ENCODE measurements at regions not wholly inside any gene's neighbourhood (a gene's known extent, or its start where the extent isn't known, plus 50 kb on each side); places are given as distances from the start of the nearest gene placed in this dataset.
A peak's percentile ranks its signal among the peaks of the same experiment; 100 is the strongest.

DNA sequence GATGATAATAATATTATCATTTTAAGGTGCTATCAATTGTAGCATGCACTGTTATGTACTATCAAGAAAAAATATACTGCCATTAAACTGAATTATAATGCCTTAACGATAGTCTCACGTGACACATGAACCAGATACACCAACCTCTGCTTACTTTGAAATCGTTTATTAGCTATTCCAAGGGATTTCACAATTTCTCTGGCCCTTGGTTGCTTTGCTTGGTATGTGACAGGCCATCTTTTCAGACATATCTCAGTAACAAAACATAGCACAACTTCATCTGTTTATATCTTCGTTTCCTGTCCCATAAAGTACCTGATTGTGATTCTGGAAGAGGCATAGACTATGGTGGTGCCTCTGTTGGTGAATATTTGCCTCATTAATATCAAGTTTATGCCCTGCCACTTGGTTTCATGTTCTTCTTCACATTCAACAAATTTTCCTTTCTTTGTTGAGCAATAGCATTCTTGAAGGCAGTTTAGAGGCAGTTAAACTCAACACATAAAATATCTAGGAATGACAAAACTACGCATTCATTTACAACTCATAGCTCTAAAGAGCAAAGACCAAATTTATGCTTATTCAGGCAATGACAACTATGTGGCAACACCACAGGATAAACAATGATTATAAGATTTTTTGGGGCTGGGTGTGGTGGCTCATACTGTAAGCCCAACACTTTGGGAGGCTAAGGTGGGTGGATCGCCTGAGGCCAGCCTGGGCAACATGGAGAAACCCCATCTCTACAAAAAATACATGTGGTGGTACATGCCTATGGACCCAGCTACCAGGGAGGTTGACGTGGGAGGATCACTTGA is 84.3 kb downstream of the MCFD2 start:
- Histone ChIP-seq H3K4me1 (ENCODE audit: control insufficient read depth, insufficient read depth, low read length) (peaks cover 8% of the 10 kb centered on the region), H3K27ac (ENCODE audit: low read length) (no peak overlapping the region), H3K4me3 (ENCODE audit: low read length) (no peak overlapping the region), H3K9me3 (ENCODE audit: control insufficient read depth, low read length) (no peaks in the 10 kb centered on the region), H3K27me3 (ENCODE audit: control insufficient read depth, insufficient read depth) (no peaks in the 10 kb centered on the region)
- no peak for DNase-seq
- no peak for ATAC-seq
- intact Hi-C loops (cut with DNase I) = no loop called here
- 80% methylated on average over 7 of the region's 7 CpGs for WGBS

DNA sequence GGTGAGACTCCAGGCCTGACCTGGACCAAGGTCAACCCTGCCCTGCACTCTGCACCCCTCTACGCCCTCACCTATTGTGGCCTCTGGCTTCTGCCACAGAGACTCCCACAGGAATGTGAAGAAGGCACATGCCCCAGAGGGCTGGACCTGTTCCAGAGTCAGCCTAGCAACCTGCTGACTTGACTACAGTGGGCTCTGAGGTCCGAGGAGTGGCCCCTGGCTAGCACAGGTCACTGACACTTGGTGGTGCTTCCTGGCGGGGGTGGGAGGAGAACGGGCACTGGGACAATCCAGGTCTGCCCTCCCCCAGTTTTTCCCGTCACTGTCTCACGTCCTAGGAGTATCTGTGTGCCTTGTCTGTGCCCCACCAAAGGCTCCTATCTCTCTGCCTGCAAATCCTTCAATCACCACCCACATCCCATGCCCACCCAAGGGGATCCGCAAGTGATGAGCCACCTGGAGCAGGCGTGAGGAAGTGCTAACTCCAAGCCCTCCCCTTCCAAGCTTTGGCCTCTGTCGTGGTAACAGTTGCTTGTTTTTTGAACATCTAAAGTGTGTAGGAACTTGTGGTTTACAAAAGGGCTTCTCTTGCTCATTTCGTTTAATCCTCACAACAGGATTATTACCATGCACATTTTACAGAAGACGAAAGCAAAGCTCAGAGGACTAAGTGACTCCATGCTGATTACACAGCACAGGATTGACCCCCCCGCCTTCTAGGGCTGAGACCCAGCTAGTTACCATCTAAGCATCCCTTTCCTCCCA is 86.2 kb downstream of the MCFD2 start:
- DNase-seq = no peak
- 85% methylated on average over 12 of the region's 12 CpGs for WGBS
- intact Hi-C loops (cut with DNase I) = no loop called here
- no peaks in the 10 kb centered on the region for H3K27me3 ChIP-seq (ENCODE audit: control insufficient read depth, insufficient read depth)
- no peak overlapping the region for H3K4me3 ChIP-seq (ENCODE audit: low read length)
- peaks cover 4% of the 10 kb centered on the region for H3K4me1 ChIP-seq (ENCODE audit: control insufficient read depth, insufficient read depth, low read length)
- no peak overlapping the region for H3K27ac ChIP-seq (ENCODE audit: low read length)
- no peak for ATAC-seq
- no peaks in the 10 kb centered on the region for H3K9me3 ChIP-seq (ENCODE audit: control insufficient read depth, low read length)

DNA sequence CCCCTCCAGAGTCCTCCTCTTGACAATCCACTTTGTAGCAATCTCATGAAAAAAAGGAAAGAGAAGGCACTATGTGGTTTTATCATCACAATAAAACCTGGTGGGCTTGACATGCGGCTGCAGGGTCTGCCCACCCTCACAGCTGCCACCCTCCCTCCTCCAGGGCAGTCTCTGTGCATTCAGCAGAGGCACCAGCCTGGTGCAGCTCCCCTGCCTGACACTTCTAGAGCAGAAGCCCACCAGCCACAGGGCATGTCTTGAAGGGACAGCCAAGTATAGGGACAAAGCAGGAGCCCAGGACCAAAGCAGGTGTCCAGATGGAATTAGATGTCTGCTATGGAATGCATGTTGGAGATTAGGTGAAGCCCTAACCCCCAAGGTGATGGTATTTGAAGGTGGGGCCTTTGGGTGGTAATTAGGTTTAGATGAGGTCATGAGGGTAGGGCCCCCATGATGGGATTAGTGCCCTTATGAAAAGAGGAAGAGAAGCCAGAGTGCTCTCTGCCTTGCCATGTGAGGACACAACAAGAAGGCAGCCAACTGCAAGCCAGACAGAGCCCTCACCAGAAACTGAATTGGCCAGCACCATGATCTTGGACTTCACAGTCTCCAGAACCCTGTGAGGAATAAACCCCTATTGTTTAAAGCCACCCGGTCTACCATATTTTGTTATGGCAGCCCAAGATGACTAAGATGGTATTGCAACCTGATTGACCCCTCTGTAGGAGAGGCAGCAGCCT is 86.9 kb downstream of the MCFD2 start:
- Histone ChIP-seq H3K4me1 (ENCODE audit: control insufficient read depth, insufficient read depth, low read length) (peaks cover 4% of the 10 kb centered on the region), H3K9me3 (ENCODE audit: control insufficient read depth, low read length) (no peaks in the 10 kb centered on the region), H3K4me3 (ENCODE audit: low read length) (no peak overlapping the region), H3K27me3 (ENCODE audit: control insufficient read depth, insufficient read depth) (no peaks in the 10 kb centered on the region), H3K27ac (ENCODE audit: low read length) (no peak overlapping the region)
- WGBS = 99% methylated on average over 2 of the region's 2 CpGs
- ATAC-seq (no peak), DNase-seq (no peak)
- intact Hi-C loops (cut with DNase I) = no loop called here

DNA sequence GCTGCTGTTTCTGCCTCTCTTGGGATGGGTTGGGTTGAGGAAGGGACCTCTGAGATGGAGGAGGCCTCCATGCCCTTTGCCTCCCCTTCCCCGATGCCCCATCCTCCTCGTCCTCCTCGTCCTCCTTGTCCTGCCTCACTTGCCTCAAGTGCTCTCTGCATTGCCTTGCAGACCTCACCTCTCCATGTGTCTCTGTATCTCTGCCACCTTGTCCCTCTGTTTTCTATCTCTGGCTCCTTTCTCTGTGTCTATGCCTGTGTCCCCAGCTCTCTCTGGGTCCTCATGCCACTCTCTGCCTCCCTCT is 87.5 kb downstream of the MCFD2 start:
- Histone ChIP-seq H3K27ac (ENCODE audit: low read length) (no peak overlapping the region), H3K4me3 (ENCODE audit: low read length) (no peak overlapping the region), H3K9me3 (ENCODE audit: control insufficient read depth, low read length) (no peaks in the 10 kb centered on the region), H3K27me3 (ENCODE audit: control insufficient read depth, insufficient read depth) (no peaks in the 10 kb centered on the region), H3K4me1 (ENCODE audit: control insufficient read depth, insufficient read depth, low read length) (peaks cover 4% of the 10 kb centered on the region)
- intact Hi-C loops (cut with DNase I) = no loop called here
- WGBS = 97% methylated on average over 3 of the region's 3 CpGs
- DNase-seq = no peak
- no peak for ATAC-seq

DNA sequence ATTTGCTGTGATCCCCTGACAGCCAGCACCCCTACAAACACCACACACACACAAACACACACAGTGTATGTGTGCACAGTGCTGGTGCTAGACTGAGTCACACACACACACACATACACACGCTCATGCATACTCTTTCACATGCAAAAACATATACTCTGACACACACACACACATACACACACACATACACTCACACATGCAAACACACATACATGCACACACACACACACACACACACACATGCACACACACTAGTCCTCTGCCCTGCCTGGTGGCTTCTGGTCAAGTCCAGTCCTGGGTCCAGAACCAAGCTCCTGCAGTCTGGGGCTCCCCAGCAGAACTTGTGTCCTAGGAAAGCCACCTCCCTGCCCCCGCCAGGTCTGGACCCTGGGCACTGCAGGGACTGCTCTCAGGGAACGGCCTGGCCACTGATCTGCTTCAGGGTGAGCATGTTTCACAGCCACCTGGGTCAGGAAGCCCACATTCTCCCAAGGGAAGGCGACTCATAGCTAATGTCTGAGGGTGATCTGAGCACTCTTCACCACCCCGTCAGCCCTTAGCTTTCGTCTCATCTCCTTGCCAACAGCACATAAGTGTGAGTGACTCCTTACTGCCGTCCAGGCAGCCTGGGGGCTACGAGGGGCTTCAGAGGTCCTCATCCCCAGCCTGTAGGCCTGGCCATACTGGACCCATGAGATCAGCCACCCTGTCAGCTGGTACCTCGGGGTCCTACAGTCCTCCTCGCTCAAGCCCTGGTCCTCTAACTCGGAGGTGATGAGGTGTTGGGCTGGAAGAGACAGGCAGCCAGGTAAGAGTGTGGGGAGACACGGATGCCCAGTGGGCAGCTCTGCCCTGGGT is 88.1 kb downstream of the MCFD2 start:
- intact Hi-C loops (cut with DNase I) = no loop called here
- DNase-seq (no peak), ATAC-seq (peak in 1 of 2 donors; percentile 6)
- 80% methylated on average over 12 of the region's 12 CpGs for WGBS
- no peak overlapping the region for H3K4me3 ChIP-seq (ENCODE audit: low read length)
- H3K9me3 ChIP-seq (ENCODE audit: control insufficient read depth, low read length) = no peaks in the 10 kb centered on the region
- peaks cover 5% of the 10 kb centered on the region for H3K4me1 ChIP-seq (ENCODE audit: control insufficient read depth, insufficient read depth, low read length)
- no peak overlapping the region for H3K27ac ChIP-seq (ENCODE audit: low read length)
- H3K27me3 ChIP-seq (ENCODE audit: control insufficient read depth, insufficient read depth) = no peaks in the 10 kb centered on the region

DNA sequence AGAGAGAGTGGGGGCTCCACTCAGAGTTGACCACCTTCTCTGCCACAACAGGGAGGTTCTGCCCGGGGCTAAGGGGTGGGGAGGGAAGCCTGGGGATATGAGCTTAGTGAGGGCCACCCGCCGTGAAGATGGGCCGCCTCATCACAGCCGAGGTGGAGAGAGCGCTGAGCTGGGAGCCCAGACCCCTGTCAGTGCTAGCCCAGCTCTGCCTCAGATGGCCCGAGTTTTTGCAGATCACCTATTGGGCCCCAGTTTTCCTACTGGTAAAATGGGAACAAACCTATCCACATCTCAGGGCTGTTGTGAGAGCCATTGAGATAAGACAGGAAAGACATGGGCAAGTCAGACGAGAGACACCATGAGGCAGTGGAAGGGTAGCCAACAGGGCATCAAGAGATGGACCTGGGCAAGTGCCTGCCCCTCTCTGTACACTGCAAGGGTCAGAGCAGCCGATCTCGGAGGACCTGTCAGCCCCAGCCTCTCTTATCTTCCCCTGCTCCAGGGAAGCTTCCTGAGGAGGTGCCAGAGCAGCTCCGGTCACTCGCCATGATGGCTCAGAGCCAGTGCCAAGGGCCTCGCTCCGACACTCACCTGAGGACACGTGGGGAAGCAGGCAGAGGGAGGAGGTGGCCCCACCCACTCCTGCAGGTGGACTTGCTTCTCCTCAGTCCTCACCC is 88.9 kb downstream of the MCFD2 start:
- DNase-seq = peak in 1 of 3 donors; percentile 48
- no peak for ATAC-seq
- intact Hi-C loops (cut with DNase I) = no loop called here
- H3K4me1 ChIP-seq (ENCODE audit: control insufficient read depth, insufficient read depth, low read length) = peaks cover 6% of the 10 kb centered on the region
- WGBS = 72% methylated on average over 15 of the region's 15 CpGs
- no peak overlapping the region for H3K27ac ChIP-seq (ENCODE audit: low read length)
- no peaks in the 10 kb centered on the region for H3K27me3 ChIP-seq (ENCODE audit: control insufficient read depth, insufficient read depth)
- H3K4me3 ChIP-seq (ENCODE audit: low read length) = no peak overlapping the region
- no peaks in the 10 kb centered on the region for H3K9me3 ChIP-seq (ENCODE audit: control insufficient read depth, low read length)

DNA sequence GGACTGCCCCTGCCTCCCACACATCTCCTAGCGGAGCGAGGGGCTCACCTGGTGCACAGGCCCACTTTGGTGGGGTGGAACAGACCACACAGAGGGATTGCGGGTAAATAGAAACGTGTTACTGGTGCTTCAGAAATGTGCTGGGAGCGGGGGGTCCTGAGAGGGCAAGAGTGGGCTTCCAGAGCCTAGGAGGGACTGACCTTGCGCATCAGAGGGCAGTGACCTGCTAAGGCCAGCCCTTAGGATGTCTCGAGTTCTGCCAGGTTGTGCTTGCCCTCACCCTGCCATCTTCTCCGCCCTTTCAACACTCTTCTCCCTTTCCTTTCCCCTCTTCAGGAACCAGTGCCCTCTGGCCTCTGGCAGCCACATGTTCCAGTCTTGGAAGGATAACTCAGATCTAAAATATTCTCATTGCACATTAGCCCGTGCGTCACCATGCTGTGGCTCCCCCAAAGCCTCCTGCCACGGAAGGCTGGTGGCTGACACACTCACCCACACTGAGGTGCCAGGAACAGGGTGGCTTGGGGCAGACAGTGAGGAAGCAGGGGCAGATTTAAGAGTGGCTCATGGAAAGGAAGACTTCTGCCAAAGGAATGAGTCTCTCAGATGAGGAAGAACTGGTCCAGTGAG is 89.6 kb downstream of the MCFD2 start:
- DNase-seq = peak in 1 of 3 donors; percentile 32
- whole genome bisulfite sequencing = 84% methylated on average over 11 of the region's 11 CpGs

DNA sequence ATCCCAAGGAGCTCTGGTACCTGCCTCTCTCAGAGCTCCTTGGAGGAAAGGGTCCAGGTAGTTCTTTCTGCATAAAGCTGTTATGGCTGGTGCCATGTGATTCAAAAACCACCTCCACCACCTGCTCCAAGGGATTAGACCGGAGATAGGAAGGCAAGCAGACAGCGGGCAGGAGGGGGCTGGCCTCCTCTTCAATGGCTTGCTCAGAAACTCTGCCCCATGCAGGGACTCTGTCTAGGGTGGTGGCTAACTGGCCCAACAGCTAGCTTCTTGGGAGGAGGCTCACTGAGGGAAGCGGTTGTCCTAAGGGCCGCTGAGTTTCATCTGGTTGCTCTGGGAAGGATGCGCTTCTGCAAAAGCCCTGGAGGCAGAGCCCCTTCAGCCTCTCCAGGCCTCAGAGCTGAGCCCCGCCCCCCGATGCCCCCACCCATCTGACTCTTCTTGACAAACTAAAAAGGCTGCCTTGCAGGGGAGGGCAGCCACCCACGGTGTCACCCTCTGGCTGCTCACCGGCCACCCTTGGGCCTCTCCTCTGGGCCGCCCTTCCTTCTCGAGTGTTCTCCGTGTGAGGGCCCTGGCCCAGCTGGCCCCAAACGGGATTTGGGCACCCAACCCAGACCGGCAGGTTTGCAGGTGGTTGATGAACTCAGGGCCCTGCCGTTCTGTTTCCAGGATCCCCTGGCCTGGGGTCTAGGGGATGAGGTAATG is 90.2 kb downstream of the MCFD2 start:
- peaks cover 11% of the 10 kb centered on the region for H3K4me1 ChIP-seq (ENCODE audit: control insufficient read depth, insufficient read depth, low read length)
- no peak for ATAC-seq

More for the DNA sequence above, 89.6 kb downstream of the MCFD2 start:
- H3K27me3 ChIP-seq (ENCODE audit: control insufficient read depth, insufficient read depth) = no peaks in the 10 kb centered on the region
- H3K4me3 ChIP-seq (ENCODE audit: low read length) = no peak overlapping the region
- peaks cover 11% of the 10 kb centered on the region for H3K4me1 ChIP-seq (ENCODE audit: control insufficient read depth, insufficient read depth, low read length)
- no peaks in the 10 kb centered on the region for H3K9me3 ChIP-seq (ENCODE audit: control insufficient read depth, low read length)
- intact Hi-C loops (cut with DNase I) = no loop called here
- ATAC-seq = peak; percentile 17 to 56
- no peak overlapping the region for H3K27ac ChIP-seq (ENCODE audit: low read length)

DNA sequence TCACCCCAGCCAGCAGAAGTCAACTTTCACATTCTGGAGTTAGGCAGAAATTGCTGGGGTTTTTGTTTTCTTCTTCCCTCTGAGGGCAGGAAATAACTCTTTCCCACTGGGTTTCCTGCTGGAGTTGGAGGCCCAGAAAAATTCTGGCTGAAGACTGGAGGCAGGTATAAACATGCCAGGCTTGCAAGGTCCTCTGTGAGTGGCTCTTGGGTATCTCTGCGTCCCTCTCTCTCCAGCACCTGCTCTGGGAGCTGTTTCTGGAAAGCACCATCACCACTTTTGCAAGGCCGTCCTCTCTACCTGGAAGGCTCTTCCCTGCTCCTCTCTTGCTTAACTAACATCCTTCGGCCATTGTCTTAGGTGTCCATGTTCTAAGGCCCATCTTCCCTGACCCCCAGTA is 91.0 kb downstream of the MCFD2 start:
- ATAC-seq = no peak
- Histone ChIP-seq H3K9me3 (ENCODE audit: control insufficient read depth, low read length) (no peaks in the 10 kb centered on the region), H3K4me1 (ENCODE audit: control insufficient read depth, insufficient read depth, low read length) (peaks cover 11% of the 10 kb centered on the region), H3K27me3 (ENCODE audit: control insufficient read depth, insufficient read depth) (no peaks in the 10 kb centered on the region), H3K27ac (ENCODE audit: low read length) (no peak overlapping the region), H3K4me3 (ENCODE audit: low read length) (no peak overlapping the region)
- DNase-seq = no peak
- 91% methylated on average over 3 of the region's 3 CpGs for WGBS
- intact Hi-C loops (cut with DNase I) = no loop called here

More for the DNA sequence above, 90.2 kb downstream of the MCFD2 start:
- peak in 1 of 3 donors; percentile 46 for DNase-seq
- Histone ChIP-seq H3K4me3 (ENCODE audit: low read length) (no peak overlapping the region), H3K9me3 (ENCODE audit: control insufficient read depth, low read length) (no peaks in the 10 kb centered on the region), H3K27me3 (ENCODE audit: control insufficient read depth, insufficient read depth) (no peaks in the 10 kb centered on the region), H3K27ac (ENCODE audit: low read length) (no peak overlapping the region)
- WGBS = 95% methylated on average over 15 of the region's 15 CpGs
- intact Hi-C loops (cut with DNase I) = no loop called here

Data from right cardiac atrium (tissue), 5 donors.